ENCODE measurements at regions not wholly inside any gene's neighbourhood (a gene's known extent, or its start where the extent isn't known, plus 50 kb on each side); places are given as distances from the start of the nearest gene placed in this dataset.

GRCh38 chr5:116740771-116741170 lies 166.1 kb upstream of the SEMA6A start:
- TF ChIP-seq, protein P1, sequence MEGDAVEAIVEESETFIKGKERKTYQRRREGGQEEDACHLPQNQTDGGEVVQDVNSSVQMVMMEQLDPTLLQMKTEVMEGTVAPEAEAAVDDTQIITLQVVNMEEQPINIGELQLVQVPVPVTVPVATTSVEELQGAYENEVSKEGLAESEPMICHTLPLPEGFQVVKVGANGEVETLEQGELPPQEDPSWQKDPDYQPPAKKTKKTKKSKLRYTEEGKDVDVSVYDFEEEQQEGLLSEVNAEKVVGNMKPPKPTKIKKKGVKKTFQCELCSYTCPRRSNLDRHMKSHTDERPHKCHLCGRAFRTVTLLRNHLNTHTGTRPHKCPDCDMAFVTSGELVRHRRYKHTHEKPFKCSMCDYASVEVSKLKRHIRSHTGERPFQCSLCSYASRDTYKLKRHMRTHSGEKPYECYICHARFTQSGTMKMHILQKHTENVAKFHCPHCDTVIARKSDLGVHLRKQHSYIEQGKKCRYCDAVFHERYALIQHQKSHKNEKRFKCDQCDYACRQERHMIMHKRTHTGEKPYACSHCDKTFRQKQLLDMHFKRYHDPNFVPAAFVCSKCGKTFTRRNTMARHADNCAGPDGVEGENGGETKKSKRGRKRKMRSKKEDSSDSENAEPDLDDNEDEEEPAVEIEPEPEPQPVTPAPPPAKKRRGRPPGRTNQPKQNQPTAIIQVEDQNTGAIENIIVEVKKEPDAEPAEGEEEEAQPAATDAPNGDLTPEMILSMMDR (optimal IDR thresholded peaks at IDR 0.05 in 1 of 3, IDR thresholded peaks at IDR 0.05 in 1 of 3, conservative IDR thresholded peaks at IDR 0.05 in 1 of 3; ENCODE audit: extremely low read depth in 1 of 3, insufficient read depth in 2 of 3, low read length in 3 of 3) = no peak
- no peak for TF ChIP-seq EZH2 (IDR thresholded peaks at IDR 0.05; ENCODE audit: low read length)

Measured in keratinocyte (primary cell).